ENCODE measurements at regions not wholly inside any gene's neighbourhood (a gene's known extent, or its start where the extent isn't known, plus 50 kb on each side); places are given as distances from the start of the nearest gene placed in this dataset.

GRCh38 chr5:155884041-155884440 is 442.9 kb upstream of the SGCD start:
- H3K56ac ChIP-seq (ENCODE audit: extremely low read depth, insufficient read depth, low read length), result no peak overlapping the region
- no peak overlapping the region for H2BK5ac ChIP-seq (ENCODE audit: low read depth, low read length, poor library complexity, severe bottlenecking)
- no peak overlapping the region for H4K5ac ChIP-seq (ENCODE audit: low read depth, low read length)
- no peak overlapping the region for H2AK9ac ChIP-seq (replicated peaks; ENCODE audit: low read depth, low read length, poor library complexity)
- peaks cover 3% of the 10 kb centered on the region; the same call in 1 of the 2 replicates for H3K27me3 ChIP-seq (ENCODE audit: control insufficient read depth, insufficient read depth, low read length)
- in situ Hi-C loops (cut with MboI; ENCODE audit: low sequenced_read_pairs), result no loop called here
- no CpG with 5 or more reads among the region's 6 CpGs for WGBS, 2 experiments (ENCODE audit: extremely low coverage in 2 of 2, insufficient read length in 1 of 2)
- H3K14ac ChIP-seq (replicated peaks; ENCODE audit: low read depth, low read length), result no peak overlapping the region
- ChIA-PET CTCF (interaction anchor here (0.7 kb wide), 1 partner anchor 931 kb away, joined by 4 read pairs; no protein-coding TSS in a partner anchor), POLR2A (ENCODE audit: unreplicated experiment) (no interaction called here)
- DNase-seq (peak; percentile 1), ATAC-seq (ENCODE audit: low read depth) (peak; percentile 51)
- no TSS peak for BruUV-seq (replicated peaks)
- H3K18ac ChIP-seq (ENCODE audit: low read depth, low read length), result no peak overlapping the region
- H4K91ac ChIP-seq (ENCODE audit: insufficient read depth, low read depth, low read length), result no peak overlapping the region
- TF ChIP-seq RAD21 (IDR thresholded peaks at IDR 0.05; ENCODE audit: low read length), result no peak
- TF ChIP-seq MXI1 (IDR thresholded peaks at IDR 0.05; ENCODE audit: borderline replicate concordance, low read depth, low read length), result no peak
- no peak for TF ChIP-seq CEBPB (IDR thresholded peaks at IDR 0.05; ENCODE audit: low read depth, low read length)
- TF ChIP-seq RFX5 (IDR thresholded peaks at IDR 0.05; ENCODE audit: low read depth, low read length), result no peak
- no peak for TF ChIP-seq FOS (IDR thresholded peaks at IDR 0.05; ENCODE audit: low read depth, low read length)
- no peak for TF ChIP-seq MAZ (IDR thresholded peaks at IDR 0.05; ENCODE audit: borderline replicate concordance, low read depth, low read length)
- TF ChIP-seq POLR2A (IDR thresholded peaks at IDR 0.05; ENCODE audit: low read depth, low read length), result no peak
- TF ChIP-seq RCOR1 (IDR thresholded peaks at IDR 0.05; ENCODE audit: insufficient replicate concordance, low read length), result no peak
- TF ChIP-seq CTCF (conservative IDR thresholded peaks at IDR 0.05; ENCODE audit: low read depth, low read length), result no peak
- TF ChIP-seq USF2 (IDR thresholded peaks at IDR 0.05; ENCODE audit: low read depth, low read length), result no peak
- no peak overlapping the region for H3K4me2 ChIP-seq (ENCODE audit: low read depth, low read length)
- no peak overlapping the region for H2BK20ac ChIP-seq (ENCODE audit: low read depth, low read length)
- no peaks in the 10 kb centered on the region for H3K9me1 ChIP-seq (ENCODE audit: insufficient read depth, low read length)
- H3K23ac ChIP-seq (ENCODE audit: low read depth, low read length), result no peak overlapping the region
- H3K9me3 ChIP-seq (ENCODE audit: control insufficient read depth, insufficient read depth, low read length), result no peaks in the 10 kb centered on the region
- H4K20me1 ChIP-seq (ENCODE audit: insufficient read depth, low read length), result no peaks in the 10 kb centered on the region
- no peaks in the 10 kb centered on the region for H3K36me3 ChIP-seq (ENCODE audit: control insufficient read depth, insufficient read depth, low read length)
- no peak overlapping the region for H2BK15ac ChIP-seq (ENCODE audit: low read depth, low read length)
- H3K4me3 ChIP-seq (ENCODE audit: insufficient read depth, low read depth, low read length), result no peak overlapping the region
- H3K4me1 ChIP-seq (ENCODE audit: control insufficient read depth, insufficient read depth, low read length), result no peaks in the 10 kb centered on the region; the same call in 1 of the 2 replicates
- H2BK120ac ChIP-seq (ENCODE audit: low read depth, low read length), result no peak overlapping the region
- H3K9ac ChIP-seq (ENCODE audit: low read depth, low read length), result no peak overlapping the region
- H2AFZ ChIP-seq (replicated peaks; ENCODE audit: low read length, poor library complexity), result no peak overlapping the region
- intact Hi-C loops (cut with micrococcal nuclease), result no loop called here
- H3K79me1 ChIP-seq (ENCODE audit: low read depth in 1 of 2, low read length in 2 of 2), result no peaks in the 10 kb centered on the region
- dilution Hi-C loops (cut with HindIII; ENCODE audit: low sequenced_read_pairs, unreplicated experiment), result no loop called here
- H3K27ac ChIP-seq (ENCODE audit: insufficient read depth, low read length), result no peak overlapping the region
- H4K8ac ChIP-seq (ENCODE audit: low read depth in 2 of 2, low read length in 2 of 2), result no peak overlapping the region
- H2AK5ac ChIP-seq (ENCODE audit: low read depth, low read length), result no peak overlapping the region
- no peak overlapping the region for H3K4ac ChIP-seq (ENCODE audit: low read depth, low read length)
